DMS53 treated with DMSO at 0.1 percent for 48 hours (cell line): ENCODE measurements at regions not wholly inside any gene's neighbourhood (a gene's known extent, or its start where the extent isn't known, plus 50 kb on each side); places are given as distances from the start of the nearest gene placed in this dataset.
"Not testable (repeated sequence)": the region's sequence is repeated elsewhere in the genome, so short reads cannot be mapped to it uniquely, and the experiment has no call there.

Experiments used
- DNase-seq: peaks from one replicate; lab custom pipeline; 2025; ENCODE audit not compliant: unreplicated experiment; lab: John Stamatoyannopoulos, UW

DNA sequence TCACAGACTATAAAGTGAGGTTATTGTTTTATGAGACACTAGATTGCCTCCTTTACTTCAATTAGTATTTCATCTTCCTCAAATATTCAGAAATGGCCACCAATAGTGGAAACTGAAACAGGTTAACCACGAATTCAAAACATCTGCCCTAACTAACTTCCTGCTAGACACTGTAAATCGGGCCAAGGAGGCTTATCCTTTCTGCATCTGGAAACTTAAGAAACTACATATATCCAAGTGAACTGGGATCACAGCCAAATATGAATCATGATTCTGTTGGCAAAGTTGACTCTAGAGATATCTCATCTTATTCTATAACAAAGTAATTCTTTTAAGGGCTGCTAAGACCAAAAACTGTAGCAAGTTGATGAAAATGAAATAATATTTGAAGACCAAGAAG is 136.6 kb upstream of the ZC3H15 start:
- no peak for DNase-seq

DNA sequence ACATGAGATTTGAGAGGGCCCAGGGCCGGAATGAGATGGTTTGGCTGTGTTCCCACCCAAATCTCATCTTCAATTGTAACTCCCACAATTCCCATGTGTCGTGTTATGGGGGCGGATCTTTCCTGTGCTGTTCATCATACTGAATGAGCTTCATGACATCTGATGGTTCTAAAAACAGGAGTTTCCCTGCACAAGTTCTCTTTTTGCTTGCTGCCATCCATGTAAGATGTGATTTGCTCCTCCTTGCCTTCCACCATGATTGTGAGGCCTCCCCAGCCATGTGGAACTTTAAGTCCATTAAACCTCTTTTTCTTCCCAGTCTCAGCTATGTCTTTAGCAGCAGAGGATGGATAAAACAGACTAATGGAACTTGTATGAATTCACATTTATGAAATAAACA is 131.9 kb upstream of the ZC3H15 start:
- DNase-seq: not testable (repeated sequence)

DNA sequence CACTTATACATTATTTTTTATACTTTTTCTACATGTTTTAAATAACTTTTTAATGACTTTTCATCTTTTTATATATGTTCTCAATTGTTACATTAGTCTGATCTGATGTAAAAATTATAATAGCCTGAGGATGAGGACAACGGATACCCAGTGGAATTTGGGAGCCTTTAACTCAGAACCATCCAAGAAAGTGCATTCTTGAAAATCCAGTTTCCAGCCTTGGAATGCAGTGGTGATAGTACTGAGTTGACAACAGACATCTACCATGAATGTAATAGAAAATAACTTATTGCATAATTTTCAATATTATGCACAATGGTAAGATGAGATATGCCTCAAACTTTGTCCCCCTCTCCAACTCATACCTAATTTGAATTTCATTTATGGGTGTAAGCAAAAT is 120.7 kb upstream of the ZC3H15 start:
- no peak for DNase-seq

DNA sequence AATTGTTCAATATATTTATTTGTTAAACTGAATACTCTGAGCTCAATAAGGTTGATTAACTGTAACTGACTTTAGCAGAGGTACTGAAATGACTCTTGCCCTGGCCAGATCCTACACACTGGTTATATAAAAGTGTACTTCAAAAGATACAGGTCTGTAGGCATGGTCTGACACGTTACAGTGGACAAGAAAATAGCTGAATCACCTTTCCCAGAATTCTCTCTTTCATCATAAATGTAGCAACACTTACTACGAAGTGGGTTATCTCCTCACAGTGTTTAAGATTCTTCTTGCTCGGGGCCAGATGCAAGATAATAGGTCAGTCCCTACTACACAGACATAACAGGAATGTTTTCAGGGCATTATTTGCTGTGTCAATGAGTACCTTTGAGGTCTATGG is 107.0 kb upstream of the ZC3H15 start:
- no peak for DNase-seq

DNA sequence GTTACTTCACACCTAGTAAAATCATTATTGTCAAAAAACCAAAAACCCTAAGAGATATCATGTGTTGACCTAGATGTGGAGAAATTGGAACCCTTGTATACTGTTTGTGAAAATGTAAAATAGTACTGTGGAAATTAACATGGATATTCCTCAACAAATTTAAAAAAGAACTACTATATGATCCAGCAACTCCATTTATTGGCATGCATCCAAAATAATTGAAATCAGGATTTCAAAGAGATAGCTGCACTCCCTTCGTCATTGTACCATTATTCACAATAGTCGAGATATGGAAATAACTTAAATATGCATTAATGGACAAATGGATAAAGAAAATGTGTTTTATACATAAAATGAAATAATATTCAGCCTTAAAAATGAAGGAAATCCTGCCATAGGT is 105.3 kb upstream of the ZC3H15 start:
- no peak for DNase-seq

DNA sequence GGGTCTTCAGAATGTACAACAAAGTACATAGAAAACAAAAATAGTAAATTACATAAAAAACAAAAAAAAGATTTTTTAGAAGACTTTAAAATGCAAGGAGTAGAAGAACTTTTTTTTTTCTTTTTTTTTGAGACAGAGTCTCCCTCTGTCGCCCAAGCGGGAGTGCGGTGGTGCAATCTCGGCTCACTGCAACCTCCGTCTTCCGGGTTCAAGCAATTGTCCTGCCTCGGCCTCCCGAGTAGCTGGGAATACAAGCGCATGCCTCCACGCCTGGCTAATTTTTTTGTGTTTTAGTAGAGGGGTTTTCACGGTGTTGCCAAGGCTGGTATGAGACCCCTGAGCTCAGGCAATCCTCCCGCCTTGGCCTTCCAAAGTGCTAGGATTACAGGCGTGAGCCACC is 104.5 kb upstream of the ZC3H15 start:
- no peak for DNase-seq

DNA sequence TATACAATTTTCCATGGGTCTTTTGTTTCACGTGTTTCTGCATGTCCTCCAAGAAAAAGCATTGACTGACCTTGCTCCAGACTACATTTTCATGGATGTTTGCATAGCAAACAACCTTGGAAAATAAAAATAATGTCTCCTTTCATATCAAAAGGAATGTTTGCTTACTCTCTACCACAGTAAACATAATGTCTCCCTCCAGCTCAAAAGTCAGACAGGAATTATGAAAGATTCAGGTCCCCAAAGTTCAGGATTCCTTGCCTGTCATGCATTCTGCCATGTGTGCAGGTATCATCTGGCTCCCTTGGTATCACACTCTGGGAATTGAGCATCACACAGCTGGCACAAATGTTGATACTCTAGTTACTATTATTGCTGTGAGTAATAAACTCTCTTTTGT is 103.1 kb upstream of the ZC3H15 start:
- peak; percentile 44 for DNase-seq

DNA sequence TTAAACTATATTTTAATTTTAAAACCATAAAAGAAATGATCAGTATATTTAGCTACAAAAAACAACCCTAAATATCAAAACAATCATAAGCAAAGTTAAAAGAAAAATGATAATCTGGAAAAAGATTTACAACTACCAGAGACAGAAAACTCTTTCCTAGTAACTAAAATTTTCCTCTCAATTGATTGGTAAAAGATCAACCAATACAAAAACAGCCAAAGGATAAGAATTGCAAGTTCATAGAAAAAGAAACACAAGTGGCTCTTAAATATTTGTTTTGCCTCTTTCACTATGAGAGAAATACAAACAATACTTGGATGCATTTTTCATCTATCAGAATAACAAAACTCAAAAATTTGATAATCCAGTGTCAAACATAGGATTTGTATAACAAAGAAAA is 101.8 kb upstream of the ZC3H15 start:
- no peak for DNase-seq

DNA sequence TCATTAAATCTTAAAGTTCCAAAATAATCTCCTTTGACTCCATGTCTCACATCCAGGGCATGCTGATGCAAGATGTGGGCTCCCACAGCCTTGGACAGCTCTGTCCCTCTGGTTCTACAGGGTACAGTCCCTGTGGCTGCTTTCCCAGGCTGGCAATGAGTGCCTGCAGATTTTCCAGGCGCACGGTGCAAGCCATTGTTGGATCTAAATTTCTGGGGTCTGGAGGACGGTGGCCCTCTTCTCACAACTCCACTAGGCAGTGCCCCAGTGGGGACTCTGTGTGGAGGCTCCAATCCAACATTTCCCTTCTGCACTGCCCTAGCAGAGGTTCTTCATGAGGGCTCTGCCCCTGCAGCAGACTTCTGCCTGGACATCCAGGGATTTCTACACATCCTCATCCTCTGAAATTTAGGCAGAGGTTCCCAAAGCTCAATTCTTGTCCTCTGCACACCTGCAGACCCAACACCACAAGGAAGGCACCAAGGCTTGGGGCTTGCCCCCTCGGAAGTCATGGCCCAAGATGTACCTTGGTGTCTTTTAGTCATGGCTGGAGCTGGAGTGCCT is 100.3 kb upstream of the ZC3H15 start:
- not testable (repeated sequence) for DNase-seq

DNA sequence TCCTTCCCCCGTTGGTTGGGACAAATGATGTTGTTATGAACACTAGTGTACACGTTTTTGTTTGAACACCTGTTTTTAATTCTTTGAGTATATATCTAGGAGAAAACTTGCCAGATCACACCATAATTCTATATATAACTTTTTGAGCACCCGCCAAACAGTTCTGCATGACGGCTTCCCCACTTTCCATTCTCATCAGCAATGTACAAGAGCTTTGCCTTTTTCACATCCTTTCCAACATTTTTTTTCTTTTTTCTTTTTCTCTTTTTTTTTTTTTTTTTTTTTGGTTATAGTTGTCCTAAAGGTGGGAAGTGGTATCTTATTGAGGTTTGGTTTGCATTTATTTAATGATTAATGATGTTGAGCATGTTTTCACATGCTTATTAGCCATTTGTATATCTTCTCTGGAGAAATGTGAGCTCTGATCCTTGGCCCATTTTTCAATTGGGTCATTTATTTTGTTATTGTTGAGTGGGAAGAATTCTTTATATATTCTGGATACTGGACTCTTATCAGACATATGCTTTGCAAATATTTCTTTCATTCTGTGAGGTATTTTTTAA is 86.9 kb upstream of the ZC3H15 start:
- DNase-seq: peak; percentile 56

DNA sequence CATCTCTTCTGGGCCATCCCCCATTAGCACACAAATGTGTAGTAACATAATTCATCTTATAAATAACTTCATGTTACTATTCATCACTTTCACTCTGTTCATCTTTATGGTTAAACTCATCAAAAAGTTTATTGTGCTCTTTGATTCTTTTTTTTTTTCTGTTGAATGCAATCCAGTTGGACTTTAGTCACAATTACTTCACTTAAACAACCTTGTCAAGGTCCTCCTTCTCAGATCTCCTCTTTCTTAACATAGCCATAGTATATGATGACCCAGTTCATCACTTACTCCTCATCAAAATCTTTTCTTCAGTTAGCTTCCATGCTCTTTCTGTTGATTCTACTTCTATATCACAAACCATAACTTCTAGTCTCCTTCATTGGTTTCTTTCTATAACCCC is 80.2 kb upstream of the ZC3H15 start:
- DNase-seq: no peak

DNA sequence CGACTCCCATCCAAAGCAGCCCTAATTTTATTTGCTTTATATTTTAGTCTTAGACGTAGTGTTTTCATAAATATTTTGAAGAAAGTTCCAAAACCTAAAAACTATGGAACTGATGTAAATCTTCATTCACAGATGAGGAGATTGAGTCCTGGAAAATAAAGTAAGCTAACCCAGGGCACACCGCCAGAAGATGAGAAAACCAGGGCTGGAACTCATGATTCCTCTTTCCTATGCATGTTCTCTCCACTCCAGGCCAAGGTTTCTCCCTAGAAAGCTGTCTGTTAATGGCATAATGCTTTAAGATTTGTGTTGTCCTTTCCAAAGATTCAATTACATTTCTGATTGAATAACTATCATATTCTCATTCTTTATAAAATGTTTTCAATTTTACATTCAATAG is 78.4 kb upstream of the ZC3H15 start:
- DNase-seq: no peak

DNA sequence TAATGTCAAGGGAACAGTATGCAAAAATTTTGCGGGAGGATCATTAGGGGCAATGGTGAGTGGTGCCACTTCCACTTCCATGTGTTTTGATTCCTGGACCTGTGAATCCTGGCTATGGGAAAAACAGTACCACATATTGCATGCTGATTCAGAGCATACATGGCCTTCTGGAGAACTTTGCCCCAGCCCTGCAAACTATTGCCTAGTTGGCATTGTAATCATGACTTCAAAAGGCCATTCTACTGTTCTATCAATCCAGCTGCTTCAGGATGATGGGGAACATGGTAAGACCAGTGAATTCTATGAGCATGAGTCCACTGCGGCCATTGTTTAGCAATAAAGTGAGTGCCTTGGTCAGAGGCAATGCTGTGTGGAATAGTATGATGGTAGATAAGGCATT is 75.3 kb upstream of the ZC3H15 start:
- DNase-seq: no peak

DNA sequence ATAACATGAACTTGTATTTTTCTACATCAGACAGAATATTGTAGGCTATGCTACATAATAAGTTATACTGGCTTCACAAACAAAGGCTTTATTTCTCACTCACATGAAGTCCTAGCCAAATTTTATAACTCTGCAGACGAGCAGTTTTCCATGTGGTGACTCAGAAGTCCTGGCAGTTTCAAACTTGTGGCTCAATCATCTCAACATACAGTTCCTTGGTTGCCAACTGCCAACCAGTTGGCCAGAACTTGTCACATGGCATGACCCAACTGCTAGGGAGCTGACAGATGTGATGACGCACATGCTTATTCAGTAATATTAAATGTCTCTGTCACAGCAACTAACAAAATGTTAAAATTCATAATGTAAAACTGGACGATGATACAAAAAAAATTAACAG is 63.8 kb upstream of the ZC3H15 start:
- no peak for DNase-seq

DNA sequence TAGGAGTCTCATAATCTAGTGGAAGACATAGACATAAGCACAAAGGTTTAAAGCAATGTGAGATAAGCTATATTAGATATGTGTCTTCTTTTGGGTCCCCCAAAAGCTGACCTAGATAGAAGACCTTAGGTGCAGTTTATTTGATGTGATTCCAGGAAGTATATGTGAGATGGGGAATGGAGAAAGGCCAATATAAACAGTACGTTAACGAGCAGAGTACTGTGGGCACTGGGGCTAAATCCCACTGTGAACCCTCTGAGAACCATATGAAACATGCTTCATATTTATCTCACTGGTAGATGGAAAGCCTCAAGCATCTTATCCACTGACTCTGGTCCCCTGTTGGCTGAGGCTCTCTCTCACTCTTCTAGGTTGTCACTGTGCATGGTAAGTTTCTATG is 62.6 kb upstream of the ZC3H15 start:
- DNase-seq: no peak

DNA sequence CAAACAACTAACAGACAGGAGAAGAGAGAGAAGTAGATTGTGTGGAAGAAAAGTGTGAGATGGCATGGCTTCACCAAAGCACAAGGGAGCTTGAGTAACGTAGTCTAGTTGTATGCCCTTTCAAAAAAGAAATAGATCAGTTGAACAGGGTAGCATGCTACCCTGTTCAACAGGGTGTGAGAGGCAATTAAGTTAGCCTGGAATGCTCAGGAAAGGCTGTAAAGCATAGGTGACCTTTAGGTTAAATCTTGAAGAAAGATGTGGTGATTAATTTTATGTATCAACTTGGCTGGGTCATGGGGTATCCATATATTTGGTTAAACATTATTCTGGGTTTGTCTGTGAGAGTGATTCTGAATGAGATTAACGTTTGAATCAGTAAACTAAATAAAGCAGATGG is 61.8 kb upstream of the ZC3H15 start:
- no peak for DNase-seq

DNA sequence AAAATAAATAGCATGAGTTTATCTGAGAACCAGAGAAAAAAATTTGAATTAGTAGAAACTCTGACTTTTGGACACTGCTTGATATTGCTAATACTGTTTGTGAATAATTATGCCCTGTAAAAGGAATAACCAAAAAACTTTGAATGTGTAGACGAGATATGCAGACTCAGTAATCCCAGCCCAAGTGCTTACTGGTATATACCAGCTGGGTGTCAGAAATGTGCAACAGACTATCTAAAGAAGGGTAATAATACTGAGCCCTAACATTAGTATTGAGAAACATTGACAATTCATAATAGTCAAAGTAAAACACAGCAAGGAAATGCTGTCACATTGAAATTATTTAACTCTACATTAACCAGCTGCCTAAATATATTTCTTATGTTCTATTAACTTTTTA is 60.5 kb upstream of the ZC3H15 start:
- no peak for DNase-seq

DNA sequence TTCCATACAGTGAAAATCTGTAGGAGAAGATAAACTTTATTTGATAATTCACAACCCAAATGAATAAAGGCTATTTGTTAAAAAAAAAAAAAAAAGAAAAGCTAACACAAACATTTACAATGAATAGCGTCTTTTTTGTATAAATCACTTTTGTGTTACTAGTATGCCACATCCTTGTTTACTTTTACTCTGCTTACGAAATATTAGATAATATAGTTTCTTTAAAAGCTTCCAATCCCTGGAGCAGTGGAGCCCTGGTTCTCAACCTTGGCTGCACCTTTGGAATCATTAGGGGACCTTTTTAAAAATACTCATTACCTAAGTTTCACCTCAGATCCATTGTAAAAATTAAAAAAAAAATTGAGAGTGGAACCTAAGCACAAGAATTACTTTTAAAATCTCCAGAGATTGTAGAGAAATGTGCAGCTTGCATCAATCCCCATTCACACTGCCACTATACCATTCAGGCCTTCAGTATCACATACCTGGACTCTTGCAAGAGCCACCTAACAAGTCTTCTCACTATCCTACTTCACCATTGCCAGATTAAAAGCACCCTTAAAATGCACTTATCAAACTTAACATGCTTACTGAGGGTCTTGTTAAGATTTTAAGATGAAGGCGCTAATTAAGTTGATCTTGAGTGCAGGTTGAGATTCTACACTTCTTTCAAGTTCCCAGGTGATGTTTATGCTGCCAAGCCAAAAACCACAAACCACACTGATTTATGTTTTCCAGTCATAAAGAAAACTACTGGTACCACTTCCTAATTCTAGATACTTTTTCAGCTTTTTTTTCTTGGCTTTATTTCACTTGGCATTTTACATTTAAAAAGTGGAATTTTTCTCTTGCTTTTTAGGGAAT is 59.7 kb upstream of the ZC3H15 start:
- DNase-seq: no peak

DNA sequence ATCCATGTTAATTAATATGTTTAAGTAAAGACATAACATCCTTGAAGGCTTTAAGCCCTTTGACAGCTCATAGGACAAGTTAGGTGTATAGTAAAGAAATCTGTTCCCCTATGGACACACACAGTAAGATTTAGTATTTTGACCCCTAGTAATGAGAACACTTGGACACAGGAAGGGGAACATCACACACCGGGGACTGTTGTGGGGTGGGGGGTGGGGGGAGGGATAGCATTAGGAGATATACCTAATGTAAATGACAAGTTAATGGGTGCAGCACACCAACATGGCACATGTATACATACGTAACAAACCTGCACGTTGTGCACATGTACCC is 59.1 kb upstream of the ZC3H15 start:
- not testable (repeated sequence) for DNase-seq

DNA sequence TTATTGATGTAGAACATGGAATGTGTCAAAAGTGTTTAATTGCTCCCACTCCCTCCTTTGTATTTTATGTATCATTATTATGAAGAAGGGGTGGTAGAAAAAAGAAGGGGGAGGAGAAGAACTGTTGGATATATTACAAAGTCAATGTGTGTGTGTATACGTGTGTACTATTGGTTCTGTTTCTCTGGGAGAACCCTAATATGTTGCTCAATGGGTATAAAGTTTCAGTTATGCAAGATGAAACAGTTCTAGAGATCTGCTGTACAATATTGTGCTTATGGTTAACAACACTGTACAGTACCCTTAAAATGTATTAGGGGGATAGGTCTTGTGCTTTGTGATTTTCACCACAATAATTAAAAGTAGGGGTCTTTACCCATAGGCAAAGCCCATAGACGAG is 58.1 kb upstream of the ZC3H15 start:
- DNase-seq: no peak

DNA sequence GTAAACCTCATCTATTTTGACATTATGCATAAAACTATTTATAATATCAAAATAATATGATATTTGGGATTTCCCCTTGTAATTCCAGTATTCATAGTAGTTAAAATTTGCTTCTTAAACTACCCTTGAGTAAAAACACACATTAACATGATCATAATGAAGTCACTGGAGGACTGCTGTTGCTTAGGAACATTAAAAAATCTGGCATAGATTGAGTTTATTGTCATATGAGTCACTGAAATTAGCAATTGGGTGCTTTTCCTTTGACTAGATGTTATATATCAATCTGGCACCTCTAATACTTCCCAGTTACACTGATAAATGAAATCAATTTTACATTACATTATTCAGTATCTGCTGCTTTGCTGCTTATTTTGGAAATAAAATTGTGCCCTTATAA is 57.0 kb upstream of the ZC3H15 start:
- DNase-seq: no peak

DNA sequence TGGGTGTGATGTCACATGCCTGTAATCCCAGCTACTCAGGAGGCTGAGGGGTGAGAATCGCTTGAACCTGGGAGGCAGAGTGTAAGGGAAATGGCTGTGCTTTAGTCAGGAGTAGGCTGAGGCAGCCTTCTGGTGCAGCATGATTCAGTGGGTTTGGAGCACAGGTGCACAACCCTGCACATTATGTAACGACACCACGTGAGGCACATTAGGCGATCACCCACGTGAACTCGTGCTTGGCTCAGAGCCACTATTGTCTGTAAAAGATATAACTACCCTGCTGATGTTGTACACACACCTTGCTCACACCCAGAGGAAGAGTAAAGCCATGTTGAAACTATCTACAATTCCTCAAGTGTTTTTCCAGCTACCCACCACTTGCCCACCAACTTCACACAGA is 54.8 kb upstream of the ZC3H15 start:
- no peak for DNase-seq

DNA sequence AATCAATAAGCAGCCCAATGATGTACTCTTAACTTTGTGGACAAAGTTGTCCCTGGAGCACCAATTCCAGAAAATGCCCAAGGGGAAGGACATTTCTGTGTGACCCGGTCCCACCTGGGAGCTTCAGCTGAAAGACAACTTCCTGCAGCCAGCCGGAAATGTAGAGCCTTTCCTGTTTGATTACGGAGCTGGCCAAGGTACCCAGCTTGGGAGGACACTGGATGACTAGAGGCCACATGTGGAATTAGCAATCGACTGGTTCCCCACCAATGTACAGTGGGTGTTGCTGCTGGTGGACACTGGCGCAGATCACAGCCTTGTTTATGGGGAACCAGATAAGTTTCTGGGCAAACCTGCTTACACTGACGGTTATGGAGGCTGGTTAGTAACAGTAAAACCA is 53.0 kb upstream of the ZC3H15 start:
- DNase-seq: no peak
